ENCODE measurements at regions not wholly inside any gene's neighbourhood (a gene's known extent, or its start where the extent isn't known, plus 50 kb on each side); places are given as distances from the start of the nearest gene placed in this dataset.

- TF ChIP-seq, protein P1, sequence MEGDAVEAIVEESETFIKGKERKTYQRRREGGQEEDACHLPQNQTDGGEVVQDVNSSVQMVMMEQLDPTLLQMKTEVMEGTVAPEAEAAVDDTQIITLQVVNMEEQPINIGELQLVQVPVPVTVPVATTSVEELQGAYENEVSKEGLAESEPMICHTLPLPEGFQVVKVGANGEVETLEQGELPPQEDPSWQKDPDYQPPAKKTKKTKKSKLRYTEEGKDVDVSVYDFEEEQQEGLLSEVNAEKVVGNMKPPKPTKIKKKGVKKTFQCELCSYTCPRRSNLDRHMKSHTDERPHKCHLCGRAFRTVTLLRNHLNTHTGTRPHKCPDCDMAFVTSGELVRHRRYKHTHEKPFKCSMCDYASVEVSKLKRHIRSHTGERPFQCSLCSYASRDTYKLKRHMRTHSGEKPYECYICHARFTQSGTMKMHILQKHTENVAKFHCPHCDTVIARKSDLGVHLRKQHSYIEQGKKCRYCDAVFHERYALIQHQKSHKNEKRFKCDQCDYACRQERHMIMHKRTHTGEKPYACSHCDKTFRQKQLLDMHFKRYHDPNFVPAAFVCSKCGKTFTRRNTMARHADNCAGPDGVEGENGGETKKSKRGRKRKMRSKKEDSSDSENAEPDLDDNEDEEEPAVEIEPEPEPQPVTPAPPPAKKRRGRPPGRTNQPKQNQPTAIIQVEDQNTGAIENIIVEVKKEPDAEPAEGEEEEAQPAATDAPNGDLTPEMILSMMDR (IDR thresholded peaks at IDR 0.05): no peak
- TF ChIP-seq POLR2A (IDR thresholded peaks at IDR 0.05): no peak
Measured at GRCh38 chr5:172579403-172579990, 61.6 kb upstream of the NEURL1B start.

Data from esophagus squamous epithelium (tissue), 4 donors.